ENCODE measurements at regions not wholly inside any gene's neighbourhood (a gene's known extent, or its start where the extent isn't known, plus 50 kb on each side); places are given as distances from the start of the nearest gene placed in this dataset.

- CTCF ChIA-PET, result no interaction called here
- TF ChIP-seq CTCF (IDR thresholded peaks at IDR 0.05; ENCODE audit: unreplicated experiment), result no peak
- BruUV-seq (replicated peaks), result no TSS peak
- Mint-ChIP-seq H3K9me3 (ENCODE audit: low read depth, unreplicated experiment) (no peaks in the 10 kb centered on the region), H3K36me3 (ENCODE audit: insufficient read depth, unreplicated experiment) (no peaks in the 10 kb centered on the region), H3K27ac (ENCODE audit: unreplicated experiment) (no peak overlapping the region), H3K4me1 (ENCODE audit: low read depth, unreplicated experiment) (peaks cover 13% of the 10 kb centered on the region), H3K4me3 (ENCODE audit: low read depth, unreplicated experiment) (no peak overlapping the region), H3K27me3 (ENCODE audit: unreplicated experiment) (no peaks in the 10 kb centered on the region)
- no peak for DNase-seq
- intact Hi-C loops (cut with micrococcal nuclease; ENCODE audit: unreplicated experiment), result loop anchor here (10.0 kb wide), 1 partner anchor 438 kb away; no protein-coding TSS in a partner anchor
These were observed 511.4 kb downstream of the BCOR start for GRCh38 chrX:39586359-39586758.

- no peak overlapping the region for H3K27ac Mint-ChIP-seq (ENCODE audit: unreplicated experiment)
- no peak overlapping the region for H3K4me3 Mint-ChIP-seq (ENCODE audit: low read depth, unreplicated experiment)
- H3K36me3 Mint-ChIP-seq (ENCODE audit: insufficient read depth, unreplicated experiment), result no peaks in the 10 kb centered on the region
- no TSS peak for BruUV-seq (replicated peaks)
- CTCF ChIA-PET, result no interaction called here
- no peaks in the 10 kb centered on the region for H3K4me1 Mint-ChIP-seq (ENCODE audit: low read depth, unreplicated experiment)
- TF ChIP-seq CTCF (IDR thresholded peaks at IDR 0.05; ENCODE audit: unreplicated experiment), result no peak
- intact Hi-C loops (cut with micrococcal nuclease; ENCODE audit: unreplicated experiment), result no loop called here
- DNase-seq, result no peak
- H3K27me3 Mint-ChIP-seq (ENCODE audit: unreplicated experiment), result peaks cover under 1% of the 10 kb centered on the region
- no peaks in the 10 kb centered on the region for H3K9me3 Mint-ChIP-seq (ENCODE audit: low read depth, unreplicated experiment)
These were observed 506.7 kb downstream of the BCOR start for GRCh38 chrX:39591099-39591498.

GRCh38 chrX:39592776-39593175 lies 505.0 kb downstream of the BCOR start:
- no TSS peak for BruUV-seq (replicated peaks)
- TF ChIP-seq CTCF (IDR thresholded peaks at IDR 0.05; ENCODE audit: unreplicated experiment), result no peak
- no peaks in the 10 kb centered on the region for H3K4me1 Mint-ChIP-seq (ENCODE audit: low read depth, unreplicated experiment)
- intact Hi-C loops (cut with micrococcal nuclease; ENCODE audit: unreplicated experiment), result no loop called here
- peaks cover 17% of the 10 kb centered on the region for H3K27me3 Mint-ChIP-seq (ENCODE audit: unreplicated experiment)
- H3K36me3 Mint-ChIP-seq (ENCODE audit: insufficient read depth, unreplicated experiment), result no peaks in the 10 kb centered on the region
- H3K9me3 Mint-ChIP-seq (ENCODE audit: low read depth, unreplicated experiment), result no peaks in the 10 kb centered on the region
- CTCF ChIA-PET, result no interaction called here
- no peak overlapping the region for H3K4me3 Mint-ChIP-seq (ENCODE audit: low read depth, unreplicated experiment)
- DNase-seq, result no peak
- no peak overlapping the region for H3K27ac Mint-ChIP-seq (ENCODE audit: unreplicated experiment)

GRCh38 chrX:39595977-39596376 lies 501.8 kb downstream of the BCOR start:
- Mint-ChIP-seq H3K27me3 (ENCODE audit: unreplicated experiment) (peaks cover 41% of the 10 kb centered on the region), H3K4me1 (ENCODE audit: low read depth, unreplicated experiment) (no peaks in the 10 kb centered on the region), H3K9me3 (ENCODE audit: low read depth, unreplicated experiment) (no peaks in the 10 kb centered on the region), H3K36me3 (ENCODE audit: insufficient read depth, unreplicated experiment) (no peaks in the 10 kb centered on the region), H3K4me3 (ENCODE audit: low read depth, unreplicated experiment) (no peak overlapping the region), H3K27ac (ENCODE audit: unreplicated experiment) (no peak overlapping the region)
- no peak for TF ChIP-seq CTCF (IDR thresholded peaks at IDR 0.05; ENCODE audit: unreplicated experiment)
- BruUV-seq (replicated peaks), result no TSS peak
- intact Hi-C loops (cut with micrococcal nuclease; ENCODE audit: unreplicated experiment), result no loop called here
- no peak for DNase-seq
- CTCF ChIA-PET, result no interaction called here

- no peak overlapping the region for H3K4me3 Mint-ChIP-seq (ENCODE audit: low read depth, unreplicated experiment)
- no peaks in the 10 kb centered on the region for H3K9me3 Mint-ChIP-seq (ENCODE audit: low read depth, unreplicated experiment)
- no TSS peak for BruUV-seq (replicated peaks)
- no peak for TF ChIP-seq CTCF (IDR thresholded peaks at IDR 0.05; ENCODE audit: unreplicated experiment)
- H3K27ac Mint-ChIP-seq (ENCODE audit: unreplicated experiment), result no peak overlapping the region
- intact Hi-C loops (cut with micrococcal nuclease; ENCODE audit: unreplicated experiment), result no loop called here
- peaks cover 46% of the 10 kb centered on the region for H3K27me3 Mint-ChIP-seq (ENCODE audit: unreplicated experiment)
- CTCF ChIA-PET, result no interaction called here
- H3K4me1 Mint-ChIP-seq (ENCODE audit: low read depth, unreplicated experiment), result no peaks in the 10 kb centered on the region
- DNase-seq, result no peak
- H3K36me3 Mint-ChIP-seq (ENCODE audit: insufficient read depth, unreplicated experiment), result no peaks in the 10 kb centered on the region
These were observed 501.3 kb downstream of the BCOR start for GRCh38 chrX:39596437-39596836.

All from Calu3 (cell line).